SK-N-SH (cell line): ENCODE measurements at regions not wholly inside any gene's neighbourhood (a gene's known extent, or its start where the extent isn't known, plus 50 kb on each side); places are given as distances from the start of the nearest gene placed in this dataset.

ENCODE experiments used
- CTCF ChIP-seq: fragments of 200-600 bp; sonication (generic); IDR thresholded peaks from 2 replicates; pipeline ENCODE4 v1.6.1; 2017; ENCODE audit warnings: antibody characterized with exemption, mild to moderate bottlenecking, moderate library complexity
- EP300 ChIP-seq, 2 experiments: IDR thresholded peaks; 2 replicates each; pipeline versions ENCODE4 v1.4.0 to v1.6.1; 2012; ENCODE audit warnings: borderline replicate concordance in 1 of 2, low read depth in 1 of 2, low read length in 1 of 2
- EZH2phosphoT487 ChIP-seq: fragments of 200-600 bp; sonication (generic); IDR thresholded peaks from 2 replicates; pipeline ENCODE4 v1.6.1; 2017; ENCODE audit warnings: low read depth, mixed run types, mild to moderate bottlenecking, antibody characterized with exemption, moderate library complexity, borderline replicate concordance
- GATA2 ChIP-seq: sonication (generic); formaldehyde crosslinking; IDR thresholded peaks from 2 replicates; pipeline ENCODE4 v1.5.0; 2020; ENCODE audit warnings: mild to moderate bottlenecking, missing genetic modification reagents
- POLR2AphosphoS5 ChIP-seq: IDR thresholded peaks from 2 replicates; pipeline ENCODE4 v1.6.1; 2012; ENCODE audit warnings: low read depth, low read length
- SMC3 ChIP-seq: IDR thresholded peaks from 2 replicates; pipeline ENCODE4 v1.6.1; 2012; ENCODE audit warnings: low read depth, low read length, improper control_type of control experiment
- TCF12 ChIP-seq: IDR thresholded peaks from 2 replicates; pipeline ENCODE4 v1.4.0; 2012
- TEAD4 ChIP-seq: IDR thresholded peaks from 2 replicates; pipeline ENCODE4 v1.4.0; 2012; ENCODE audit warnings: mild to moderate bottlenecking, borderline replicate concordance; ENCODE audit not compliant: insufficient read depth

- no peak for TF ChIP-seq CTCF
- no peak for TF ChIP-seq SMC3
- TF ChIP-seq TCF12, result no peak
- no peak for TF ChIP-seq EZH2phosphoT487
- no peak for TF ChIP-seq EP300 (IDR thresholded peaks at IDR 0.05; ENCODE audit: borderline replicate concordance in 1 of 2, low read depth in 1 of 2, low read length in 1 of 2)
- TF ChIP-seq POLR2AphosphoS5, result no peak
- TF ChIP-seq GATA2, result no peak
- TF ChIP-seq TEAD4, result no peak
These were observed 2030.8 kb downstream of the SUCLG1 start for GRCh38 chr2:82428251-82428650.
